ENCODE measurements at regions not wholly inside any gene's neighbourhood (a gene's known extent, or its start where the extent isn't known, plus 50 kb on each side); places are given as distances from the start of the nearest gene placed in this dataset.

- H3K4me1 ChIP-seq (ENCODE audit: control insufficient read depth, insufficient read depth, low read length): no peaks in the 10 kb centered on the region
- DNase-seq (ENCODE audit: low read depth in 4 of 6, low spot score in 6 of 6): no peak
- no peak overlapping the region for H3K4me3 ChIP-seq (ENCODE audit: low read depth, low read length)
- no peak overlapping the region for H3K27ac ChIP-seq (ENCODE audit: low read depth, low read length)
- H3K36me3 ChIP-seq (ENCODE audit: control insufficient read depth, insufficient read depth, low read length): no peaks in the 10 kb centered on the region
- no peaks in the 10 kb centered on the region for H3K9me3 ChIP-seq (ENCODE audit: control insufficient read depth, insufficient read depth, low read length)
- WGBS (ENCODE audit: insufficient coverage): 60% methylated on average over 1 of the region's 3 CpGs
- H3K27me3 ChIP-seq (ENCODE audit: control insufficient read depth, insufficient read depth, low read length): no peaks in the 10 kb centered on the region
Observed at GRCh38 chr1:219527994-219528393, 84.9 kb downstream of the ZC3H11B start.

- H3K27ac ChIP-seq (ENCODE audit: low read depth, low read length): no peak overlapping the region
- WGBS (ENCODE audit: insufficient coverage): 100% methylated on average over 1 of the region's 2 CpGs
- H3K4me1 ChIP-seq (ENCODE audit: control insufficient read depth, insufficient read depth, low read length): no peaks in the 10 kb centered on the region
Observed at GRCh38 chr1:219526074-219526473, 86.8 kb downstream of the ZC3H11B start.

GRCh38 chr1:219523411-219523810, 89.5 kb downstream of the ZC3H11B start:
- H3K27me3 ChIP-seq (ENCODE audit: control insufficient read depth, insufficient read depth, low read length): no peaks in the 10 kb centered on the region
- no peak for DNase-seq (ENCODE audit: low read depth in 4 of 6, low spot score in 6 of 6)
- H3K9me3 ChIP-seq (ENCODE audit: control insufficient read depth, insufficient read depth, low read length): no peaks in the 10 kb centered on the region
- no peak overlapping the region for H3K4me3 ChIP-seq (ENCODE audit: low read depth, low read length)
- no peak overlapping the region for H3K27ac ChIP-seq (ENCODE audit: low read depth, low read length)
- no peaks in the 10 kb centered on the region for H3K4me1 ChIP-seq (ENCODE audit: control insufficient read depth, insufficient read depth, low read length)
- no peaks in the 10 kb centered on the region for H3K36me3 ChIP-seq (ENCODE audit: control insufficient read depth, insufficient read depth, low read length)
- no CpG with 5 or more reads among the region's 2 CpGs for WGBS (ENCODE audit: insufficient coverage)

More at GRCh38 chr1:219526074-219526473, 86.8 kb downstream of the ZC3H11B start:
- H3K9me3 ChIP-seq (ENCODE audit: control insufficient read depth, insufficient read depth, low read length): no peaks in the 10 kb centered on the region
- no peaks in the 10 kb centered on the region for H3K36me3 ChIP-seq (ENCODE audit: control insufficient read depth, insufficient read depth, low read length)
- no peak overlapping the region for H3K4me3 ChIP-seq (ENCODE audit: low read depth, low read length)
- no peaks in the 10 kb centered on the region for H3K27me3 ChIP-seq (ENCODE audit: control insufficient read depth, insufficient read depth, low read length)
- no peak for DNase-seq (ENCODE audit: low read depth in 4 of 6, low spot score in 6 of 6)

- no peak for DNase-seq (ENCODE audit: low read depth in 4 of 6, low spot score in 6 of 6)
- Histone ChIP-seq H3K9me3 (ENCODE audit: control insufficient read depth, insufficient read depth, low read length) (no peaks in the 10 kb centered on the region), H3K27me3 (ENCODE audit: control insufficient read depth, insufficient read depth, low read length) (no peaks in the 10 kb centered on the region), H3K4me3 (ENCODE audit: low read depth, low read length) (no peak overlapping the region), H3K27ac (ENCODE audit: low read depth, low read length) (no peak overlapping the region), H3K4me1 (ENCODE audit: control insufficient read depth, insufficient read depth, low read length) (no peaks in the 10 kb centered on the region), H3K36me3 (ENCODE audit: control insufficient read depth, insufficient read depth, low read length) (no peaks in the 10 kb centered on the region)
- no CpG with 5 or more reads among the region's 1 CpG for WGBS (ENCODE audit: insufficient coverage)
Observed at GRCh38 chr1:219521325-219521724, 91.6 kb downstream of the ZC3H11B start.

GRCh38 chr1:219520241-219520640, 92.7 kb downstream of the ZC3H11B start:
- WGBS (ENCODE audit: insufficient coverage): no CpG with 5 or more reads among the region's 3 CpGs
- no peaks in the 10 kb centered on the region for H3K4me1 ChIP-seq (ENCODE audit: control insufficient read depth, insufficient read depth, low read length)
- no peak for DNase-seq (ENCODE audit: low read depth in 4 of 6, low spot score in 6 of 6)
- no peaks in the 10 kb centered on the region for H3K9me3 ChIP-seq (ENCODE audit: control insufficient read depth, insufficient read depth, low read length)
- no peaks in the 10 kb centered on the region for H3K36me3 ChIP-seq (ENCODE audit: control insufficient read depth, insufficient read depth, low read length)
- H3K27ac ChIP-seq (ENCODE audit: low read depth, low read length): no peak overlapping the region
- no peak overlapping the region for H3K4me3 ChIP-seq (ENCODE audit: low read depth, low read length)
- no peaks in the 10 kb centered on the region for H3K27me3 ChIP-seq (ENCODE audit: control insufficient read depth, insufficient read depth, low read length)

- Histone ChIP-seq H3K27me3 (ENCODE audit: control insufficient read depth, insufficient read depth, low read length) (no peaks in the 10 kb centered on the region), H3K27ac (ENCODE audit: low read depth, low read length) (no peak overlapping the region), H3K9me3 (ENCODE audit: control insufficient read depth, insufficient read depth, low read length) (no peaks in the 10 kb centered on the region), H3K4me1 (ENCODE audit: control insufficient read depth, insufficient read depth, low read length) (no peaks in the 10 kb centered on the region), H3K4me3 (ENCODE audit: low read depth, low read length) (no peak overlapping the region), H3K36me3 (ENCODE audit: control insufficient read depth, insufficient read depth, low read length) (no peaks in the 10 kb centered on the region)
- DNase-seq (ENCODE audit: low read depth in 4 of 6, low spot score in 6 of 6): no peak
Observed at GRCh38 chr1:219518907-219519248, 94.0 kb downstream of the ZC3H11B start.

- no CpG with 5 or more reads among the region's 3 CpGs for WGBS (ENCODE audit: insufficient coverage)
- Histone ChIP-seq H3K27me3 (ENCODE audit: control insufficient read depth, insufficient read depth, low read length) (no peaks in the 10 kb centered on the region), H3K27ac (ENCODE audit: low read depth, low read length) (no peak overlapping the region), H3K9me3 (ENCODE audit: control insufficient read depth, insufficient read depth, low read length) (no peaks in the 10 kb centered on the region), H3K4me3 (ENCODE audit: low read depth, low read length) (no peak overlapping the region), H3K4me1 (ENCODE audit: control insufficient read depth, insufficient read depth, low read length) (no peaks in the 10 kb centered on the region), H3K36me3 (ENCODE audit: control insufficient read depth, insufficient read depth, low read length) (no peaks in the 10 kb centered on the region)
- no peak for DNase-seq (ENCODE audit: low read depth in 4 of 6, low spot score in 6 of 6)
Observed at GRCh38 chr1:219518168-219518906, 94.6 kb downstream of the ZC3H11B start.

GRCh38 chr1:219517031-219517430, 95.9 kb downstream of the ZC3H11B start:
- H3K27me3 ChIP-seq (ENCODE audit: control insufficient read depth, insufficient read depth, low read length): no peaks in the 10 kb centered on the region
- H3K9me3 ChIP-seq (ENCODE audit: control insufficient read depth, insufficient read depth, low read length): no peaks in the 10 kb centered on the region
- no peak overlapping the region for H3K4me3 ChIP-seq (ENCODE audit: low read depth, low read length)
- no peaks in the 10 kb centered on the region for H3K36me3 ChIP-seq (ENCODE audit: control insufficient read depth, insufficient read depth, low read length)
- WGBS (ENCODE audit: insufficient coverage): 88% methylated on average over 2 of the region's 3 CpGs
- no peaks in the 10 kb centered on the region for H3K4me1 ChIP-seq (ENCODE audit: control insufficient read depth, insufficient read depth, low read length)
- H3K27ac ChIP-seq (ENCODE audit: low read depth, low read length): no peak overlapping the region
- DNase-seq (ENCODE audit: low read depth in 4 of 6, low spot score in 6 of 6): no peak

GRCh38 chr1:219514728-219515127, 98.2 kb downstream of the ZC3H11B start:
- H3K4me3 ChIP-seq (ENCODE audit: low read depth, low read length): no peak overlapping the region
- no peaks in the 10 kb centered on the region for H3K4me1 ChIP-seq (ENCODE audit: control insufficient read depth, insufficient read depth, low read length)
- H3K27ac ChIP-seq (ENCODE audit: low read depth, low read length): no peak overlapping the region
- no peaks in the 10 kb centered on the region for H3K27me3 ChIP-seq (ENCODE audit: control insufficient read depth, insufficient read depth, low read length)
- 17% methylated on average over 1 of the region's 3 CpGs for WGBS (ENCODE audit: insufficient coverage)
- H3K9me3 ChIP-seq (ENCODE audit: control insufficient read depth, insufficient read depth, low read length): no peaks in the 10 kb centered on the region
- DNase-seq (ENCODE audit: low read depth in 4 of 6, low spot score in 6 of 6): no peak
- H3K36me3 ChIP-seq (ENCODE audit: control insufficient read depth, insufficient read depth, low read length): no peaks in the 10 kb centered on the region

GRCh38 chr1:219507437-219507836, 105.5 kb downstream of the ZC3H11B start:
- DNase-seq (ENCODE audit: low read depth in 4 of 6, low spot score in 6 of 6): peak in 2 of 6 donors; percentile 27 to 30
- Histone ChIP-seq H3K9me3 (ENCODE audit: control insufficient read depth, insufficient read depth, low read length) (no peaks in the 10 kb centered on the region), H3K27me3 (ENCODE audit: control insufficient read depth, insufficient read depth, low read length) (no peaks in the 10 kb centered on the region), H3K27ac (ENCODE audit: low read depth, low read length) (peak overlapping the region; percentile 17), H3K36me3 (ENCODE audit: control insufficient read depth, insufficient read depth, low read length) (no peaks in the 10 kb centered on the region), H3K4me1 (ENCODE audit: control insufficient read depth, insufficient read depth, low read length) (peaks cover 3% of the 10 kb centered on the region), H3K4me3 (ENCODE audit: low read depth, low read length) (no peak overlapping the region)
- WGBS (ENCODE audit: insufficient coverage): no CpG with 5 or more reads among the region's 2 CpGs
